Type B pancreatic cell (in vitro differentiated cells): ENCODE measurements at regions not wholly inside any gene's neighbourhood (a gene's known extent, or its start where the extent isn't known, plus 50 kb on each side); places are given as distances from the start of the nearest gene placed in this dataset.

ENCODE experiments used
- DNase-seq: peaks from one replicate; pipeline ENCODE4 v3.0.0; 2021; ENCODE audit warnings: mixed read lengths; ENCODE audit not compliant: unreplicated experiment; ENCODE audit errors: extremely low spot score
- H3K27ac Mint-ChIP-seq: 2 replicates; pipeline ENCODE4 v1.8.0; 2021; ENCODE audit warnings: mild to moderate bottlenecking, mixed read lengths
- H3K27me3 Mint-ChIP-seq: 2 replicates; pipeline ENCODE4 v1.8.0; 2021; ENCODE audit warnings: mixed read lengths
- H3K36me3 Mint-ChIP-seq: 2 replicates; pipeline ENCODE4 v1.8.0; 2021; ENCODE audit warnings: mixed read lengths
- H3K4me1 Mint-ChIP-seq: one replicate; pipeline ENCODE4 v1.8.0; 2021; ENCODE audit warnings: mixed read lengths; ENCODE audit not compliant: unreplicated experiment
- H3K4me3 Mint-ChIP-seq: 2 replicates; pipeline ENCODE4 v1.8.0; 2021; ENCODE audit warnings: mild to moderate bottlenecking, mixed read lengths
- H3K9me3 Mint-ChIP-seq: 2 replicates; pipeline ENCODE4 v1.8.0; 2021; ENCODE audit warnings: mixed read lengths
- TF ChIP-seq, protein P1 (sequence below): fragments of 200-600 bp; sonication (generic); conservative IDR thresholded peaks from 2 replicates; pipeline ENCODE4 v1.5.0; 2021; ENCODE audit warnings: antibody characterized with exemption, mild to moderate bottlenecking

DNA sequence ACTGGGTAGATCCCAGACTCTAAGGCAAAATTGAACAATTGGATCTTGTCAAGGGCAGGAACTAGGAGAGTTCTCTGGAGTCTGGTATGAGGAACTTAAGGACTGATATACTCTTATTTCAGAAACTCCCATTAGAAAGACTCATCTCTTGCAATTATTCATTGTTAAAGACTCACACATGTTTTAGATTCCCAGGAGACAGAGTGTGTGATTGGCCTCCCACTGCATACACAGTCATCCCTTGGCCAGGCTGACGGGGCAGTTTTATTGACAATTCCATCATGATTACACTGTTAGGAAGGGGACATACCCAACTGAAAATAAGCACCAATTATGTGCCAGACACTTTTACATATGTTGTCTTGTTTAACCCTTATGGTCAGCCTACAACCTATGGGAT lies 347.2 kb downstream of the DMAC1 start:
- Mint-ChIP-seq H3K27ac (no peak overlapping the region), H3K36me3 (no peaks in the 10 kb centered on the region), H3K4me3 (no peak overlapping the region), H3K27me3 (no peaks in the 10 kb centered on the region), H3K9me3 (no peaks in the 10 kb centered on the region), H3K4me1 (peaks cover 11% of the 10 kb centered on the region)
- DNase-seq, result no peak
- TF ChIP-seq, protein P1, sequence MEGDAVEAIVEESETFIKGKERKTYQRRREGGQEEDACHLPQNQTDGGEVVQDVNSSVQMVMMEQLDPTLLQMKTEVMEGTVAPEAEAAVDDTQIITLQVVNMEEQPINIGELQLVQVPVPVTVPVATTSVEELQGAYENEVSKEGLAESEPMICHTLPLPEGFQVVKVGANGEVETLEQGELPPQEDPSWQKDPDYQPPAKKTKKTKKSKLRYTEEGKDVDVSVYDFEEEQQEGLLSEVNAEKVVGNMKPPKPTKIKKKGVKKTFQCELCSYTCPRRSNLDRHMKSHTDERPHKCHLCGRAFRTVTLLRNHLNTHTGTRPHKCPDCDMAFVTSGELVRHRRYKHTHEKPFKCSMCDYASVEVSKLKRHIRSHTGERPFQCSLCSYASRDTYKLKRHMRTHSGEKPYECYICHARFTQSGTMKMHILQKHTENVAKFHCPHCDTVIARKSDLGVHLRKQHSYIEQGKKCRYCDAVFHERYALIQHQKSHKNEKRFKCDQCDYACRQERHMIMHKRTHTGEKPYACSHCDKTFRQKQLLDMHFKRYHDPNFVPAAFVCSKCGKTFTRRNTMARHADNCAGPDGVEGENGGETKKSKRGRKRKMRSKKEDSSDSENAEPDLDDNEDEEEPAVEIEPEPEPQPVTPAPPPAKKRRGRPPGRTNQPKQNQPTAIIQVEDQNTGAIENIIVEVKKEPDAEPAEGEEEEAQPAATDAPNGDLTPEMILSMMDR, result no peak

- H3K4me1 Mint-ChIP-seq, result peaks cover 5% of the 10 kb centered on the region
- DNase-seq, result no peak
- no peaks in the 10 kb centered on the region for H3K36me3 Mint-ChIP-seq
- H3K27me3 Mint-ChIP-seq, result no peaks in the 10 kb centered on the region
- H3K9me3 Mint-ChIP-seq, result no peaks in the 10 kb centered on the region
- TF ChIP-seq, protein P1, result no peak
- no peak overlapping the region for H3K27ac Mint-ChIP-seq
- H3K4me3 Mint-ChIP-seq, result no peak overlapping the region
Measured at GRCh38 chr9:7451062-7451461, 348.5 kb downstream of the DMAC1 start.

GRCh38 chr9:7443541-7443940 lies 356.0 kb downstream of the DMAC1 start:
- H3K27me3 Mint-ChIP-seq, result no peaks in the 10 kb centered on the region
- peaks cover 6% of the 10 kb centered on the region for H3K9me3 Mint-ChIP-seq
- peaks cover 3% of the 10 kb centered on the region for H3K36me3 Mint-ChIP-seq
- H3K4me3 Mint-ChIP-seq, result no peak overlapping the region
- DNase-seq, result no peak
- TF ChIP-seq, protein P1, result no peak
- no peak overlapping the region for H3K27ac Mint-ChIP-seq
- peaks cover 5% of the 10 kb centered on the region for H3K4me1 Mint-ChIP-seq

GRCh38 chr9:7439355-7439995 lies 360.1 kb downstream of the DMAC1 start:
- no peaks in the 10 kb centered on the region for H3K27me3 Mint-ChIP-seq
- H3K9me3 Mint-ChIP-seq, result peaks cover 6% of the 10 kb centered on the region
- peaks cover 3% of the 10 kb centered on the region for H3K36me3 Mint-ChIP-seq
- DNase-seq, result no peak
- peaks cover 5% of the 10 kb centered on the region for H3K4me1 Mint-ChIP-seq
- TF ChIP-seq, protein P1, result no peak
- H3K4me3 Mint-ChIP-seq, result no peak overlapping the region
- H3K27ac Mint-ChIP-seq, result no peak overlapping the region

GRCh38 chr9:7436754-7437153 lies 362.8 kb downstream of the DMAC1 start:
- Mint-ChIP-seq H3K9me3 (no peaks in the 10 kb centered on the region), H3K36me3 (no peaks in the 10 kb centered on the region), H3K4me1 (no peaks in the 10 kb centered on the region), H3K27me3 (no peaks in the 10 kb centered on the region), H3K4me3 (no peak overlapping the region), H3K27ac (no peak overlapping the region)
- DNase-seq, result no peak
- TF ChIP-seq, protein P1, result no peak
